EL (cell line): ENCODE measurements at regions not wholly inside any gene's neighbourhood (a gene's known extent, or its start where the extent isn't known, plus 50 kb on each side); places are given as distances from the start of the nearest gene placed in this dataset.
"Not testable (repeated sequence)": the region's sequence is repeated elsewhere in the genome, so short reads cannot be mapped to it uniquely, and the experiment has no call there.

Experiments
- DNase-seq: peaks from one replicate; pipeline ENCODE4 v3.0.0-alpha.2; 2016

- no peak for DNase-seq
These were observed 50.7 kb upstream of the EDARADD start for GRCh38 chr1:236343246-236343870.

DNA sequence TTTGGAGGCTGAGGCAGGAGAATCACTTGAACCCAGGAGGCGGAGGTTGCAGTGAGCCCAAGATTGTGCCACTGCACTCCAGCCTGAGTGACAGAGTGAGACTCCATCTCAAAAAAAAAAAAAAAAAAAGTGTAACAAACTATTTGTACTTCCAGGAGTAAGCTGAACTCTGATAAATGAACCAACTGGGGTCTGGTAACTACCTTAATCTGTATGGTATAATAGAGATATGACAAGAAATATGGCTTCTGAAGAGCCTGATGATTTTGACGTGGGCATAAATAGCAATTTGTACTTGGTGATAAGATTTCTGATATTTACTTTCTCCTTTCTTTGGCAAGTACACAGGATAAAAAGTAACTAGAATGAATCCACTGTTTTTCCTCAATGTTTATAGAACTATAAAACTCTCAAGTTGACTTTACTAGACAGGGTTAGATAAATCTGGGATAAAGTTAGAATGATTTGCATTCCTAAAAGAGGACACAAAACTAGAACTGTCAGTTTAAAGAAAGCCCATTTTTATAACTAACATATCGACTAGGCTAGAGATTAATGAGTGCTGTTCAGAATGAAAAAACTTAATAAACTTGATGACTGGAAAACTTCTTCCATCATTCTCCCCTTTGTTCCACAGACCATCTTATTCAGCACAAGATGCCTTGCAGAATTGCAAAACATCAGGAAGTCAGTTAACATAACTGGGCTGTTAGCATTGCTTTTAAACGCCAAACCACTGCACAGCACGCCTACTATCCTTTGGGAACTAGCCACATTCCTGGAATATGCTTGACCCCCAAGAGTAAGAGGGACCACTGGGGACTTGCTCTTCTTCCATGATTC is 51.5 kb upstream of the EDARADD start:
- DNase-seq: no peak

GRCh38 chr1:236341298-236341697 is 52.8 kb upstream of the EDARADD start:
- DNase-seq: no peak

- peak; percentile 50 for DNase-seq
These were observed 56.0 kb upstream of the EDARADD start for GRCh38 chr1:236338096-236338495.

GRCh38 chr1:236336084-236336483 is 54.3 kb upstream of the ERO1B start:
- DNase-seq: no peak

- DNase-seq: not testable (repeated sequence)
These were observed 53.9 kb upstream of the ERO1B start for GRCh38 chr1:236335633-236336032.

DNA sequence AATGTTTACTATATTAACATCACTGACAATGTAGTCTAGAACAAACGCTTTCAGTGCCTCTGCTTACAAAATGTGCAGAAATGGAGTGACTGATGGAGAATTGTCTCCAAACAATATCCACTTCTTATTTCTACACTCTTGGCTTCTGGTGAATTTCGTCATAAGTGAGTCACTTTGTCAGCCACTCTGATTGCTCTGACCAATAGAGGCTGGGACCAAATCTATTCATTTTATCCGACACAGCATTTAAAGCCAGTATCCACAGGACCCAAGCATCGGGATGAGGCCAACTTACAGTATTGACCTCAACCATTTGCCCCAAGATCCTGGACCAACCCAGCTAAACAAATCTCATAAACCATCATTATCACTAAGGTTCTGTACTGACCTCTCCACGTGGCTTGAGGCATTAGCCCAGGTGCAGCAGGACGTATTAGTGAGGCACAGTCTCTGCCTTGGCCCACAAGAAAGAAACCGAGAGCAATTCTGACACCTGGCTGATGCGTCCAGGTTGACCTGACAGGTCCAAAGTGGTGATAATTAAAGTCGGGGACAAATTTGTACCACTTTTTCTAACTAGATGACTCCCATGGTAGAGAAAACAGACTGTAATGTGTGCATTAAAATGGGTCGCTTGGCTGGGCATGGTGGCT is 53.3 kb upstream of the ERO1B start:
- no peak for DNase-seq

DNA sequence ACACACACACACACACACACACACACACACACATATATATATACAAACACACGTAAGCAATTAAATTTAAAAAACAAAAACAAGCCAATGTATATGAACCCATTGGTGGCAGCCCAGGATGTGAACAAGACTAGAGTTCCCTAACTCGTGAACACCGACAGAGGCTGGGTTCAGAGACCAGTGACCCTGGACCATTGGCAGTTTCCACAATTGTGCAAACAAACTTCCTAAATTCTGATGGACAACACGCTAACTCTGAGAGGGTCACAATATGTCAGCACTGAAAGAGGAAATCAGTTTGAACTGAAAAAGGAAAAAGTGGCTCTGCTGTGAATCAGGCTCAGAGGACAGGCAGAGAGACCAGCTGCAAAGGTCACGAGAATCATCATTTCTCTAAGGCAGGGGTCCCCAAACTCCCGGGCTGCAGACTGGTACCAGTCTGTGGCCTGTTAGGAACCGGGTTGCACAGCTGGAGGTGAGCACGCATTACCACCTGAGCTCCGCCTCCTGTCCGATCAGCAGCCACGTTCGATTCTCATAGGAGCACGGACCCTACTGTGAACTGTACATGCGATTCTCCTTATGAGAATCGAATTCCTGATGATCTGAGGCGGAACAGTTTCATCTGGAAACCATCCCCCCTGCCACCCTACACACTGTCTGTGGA is 50.5 kb upstream of the ERO1B start:
- no peak for DNase-seq
